GM12873 (cell line): ENCODE measurements at regions not wholly inside any gene's neighbourhood (a gene's known extent, or its start where the extent isn't known, plus 50 kb on each side); places are given as distances from the start of the nearest gene placed in this dataset.

Source experiments
- TF ChIP-seq, protein P1 (sequence below): IDR thresholded peaks from 2 replicates; pipeline ENCODE4 v1.5.1; 2012; ENCODE audit warnings: low read depth, mild to moderate bottlenecking, moderate library complexity, low read length, control low read depth; ENCODE audit not compliant: insufficient read depth; ENCODE audit errors: missing control alignments

DNA sequence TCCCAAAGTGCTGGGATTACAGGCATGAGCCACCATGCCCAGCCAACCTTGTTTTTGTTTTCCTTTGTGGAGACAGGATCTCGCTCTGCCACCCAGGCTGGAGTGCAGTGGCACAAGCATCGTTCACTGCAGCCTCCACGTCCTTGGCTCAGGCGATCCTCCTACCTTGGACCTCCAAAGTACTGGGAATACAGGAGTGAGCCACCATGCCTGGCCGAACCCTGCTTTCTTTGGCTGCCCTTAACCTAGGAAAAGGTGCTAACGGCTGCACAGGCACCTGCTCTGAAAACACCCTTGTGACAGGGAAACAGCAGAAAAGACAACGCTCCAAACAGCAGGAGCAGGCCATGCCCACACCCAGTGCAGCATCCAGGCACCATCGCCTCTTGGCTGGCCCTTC is 71.9 kb downstream of the OAT start:
- TF ChIP-seq, protein P1, sequence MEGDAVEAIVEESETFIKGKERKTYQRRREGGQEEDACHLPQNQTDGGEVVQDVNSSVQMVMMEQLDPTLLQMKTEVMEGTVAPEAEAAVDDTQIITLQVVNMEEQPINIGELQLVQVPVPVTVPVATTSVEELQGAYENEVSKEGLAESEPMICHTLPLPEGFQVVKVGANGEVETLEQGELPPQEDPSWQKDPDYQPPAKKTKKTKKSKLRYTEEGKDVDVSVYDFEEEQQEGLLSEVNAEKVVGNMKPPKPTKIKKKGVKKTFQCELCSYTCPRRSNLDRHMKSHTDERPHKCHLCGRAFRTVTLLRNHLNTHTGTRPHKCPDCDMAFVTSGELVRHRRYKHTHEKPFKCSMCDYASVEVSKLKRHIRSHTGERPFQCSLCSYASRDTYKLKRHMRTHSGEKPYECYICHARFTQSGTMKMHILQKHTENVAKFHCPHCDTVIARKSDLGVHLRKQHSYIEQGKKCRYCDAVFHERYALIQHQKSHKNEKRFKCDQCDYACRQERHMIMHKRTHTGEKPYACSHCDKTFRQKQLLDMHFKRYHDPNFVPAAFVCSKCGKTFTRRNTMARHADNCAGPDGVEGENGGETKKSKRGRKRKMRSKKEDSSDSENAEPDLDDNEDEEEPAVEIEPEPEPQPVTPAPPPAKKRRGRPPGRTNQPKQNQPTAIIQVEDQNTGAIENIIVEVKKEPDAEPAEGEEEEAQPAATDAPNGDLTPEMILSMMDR = no peak

DNA sequence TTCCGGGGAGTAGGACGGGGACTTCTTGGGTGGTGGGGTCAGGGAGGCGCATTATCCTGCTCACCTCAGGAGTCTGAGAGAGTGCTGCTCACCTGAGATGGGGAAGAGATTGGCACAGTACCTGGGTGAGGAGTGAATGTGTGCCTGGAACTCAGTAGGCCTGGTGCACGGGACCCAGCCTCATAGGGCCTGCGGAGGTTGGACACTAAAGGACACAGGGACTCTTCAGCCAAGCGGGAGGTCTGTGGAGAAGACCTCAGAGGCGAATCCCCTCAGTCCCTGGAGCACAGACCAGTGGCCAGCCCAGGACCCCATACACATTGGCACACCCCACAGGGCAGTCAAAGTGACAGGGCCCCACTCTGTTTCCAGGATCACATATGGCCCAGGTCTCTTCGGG is 73.2 kb downstream of the OAT start:
- TF ChIP-seq, protein P1 = no peak

DNA sequence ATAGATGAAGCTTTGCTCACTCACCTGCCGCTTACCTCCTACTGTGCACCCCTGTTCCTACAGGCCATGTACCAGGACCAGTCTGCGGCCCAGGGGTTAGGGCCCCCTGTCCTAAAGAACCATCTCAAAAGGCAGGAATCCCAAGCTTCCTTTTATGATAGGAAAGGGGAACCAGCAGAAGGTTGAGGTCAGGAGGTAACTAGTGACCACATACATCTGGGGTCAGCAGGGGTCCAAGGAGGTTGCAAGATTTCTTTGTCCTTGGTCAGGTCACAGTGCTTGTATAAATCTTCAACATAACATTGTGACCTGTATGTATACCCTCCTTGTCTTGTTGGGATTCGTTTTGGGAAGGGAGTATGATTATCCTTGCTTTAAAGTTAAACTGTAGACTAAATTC is 73.8 kb downstream of the OAT start:
- TF ChIP-seq, protein P1 = no peak

DNA sequence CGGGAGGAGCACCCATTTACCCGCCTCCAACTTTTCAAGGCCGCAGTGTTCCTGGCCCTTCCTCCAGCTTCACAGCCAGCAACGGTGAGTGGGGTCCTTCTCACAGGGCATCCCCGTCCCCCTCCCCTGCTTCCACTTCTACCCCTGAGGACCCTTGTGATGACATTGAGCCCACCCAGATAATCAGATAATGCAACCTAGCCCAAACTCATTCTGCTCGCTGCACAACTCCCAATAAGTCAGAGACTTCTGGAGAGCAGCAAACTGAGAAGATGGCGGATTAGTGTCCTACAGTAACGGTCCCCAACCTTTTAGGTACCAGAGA is 74.5 kb downstream of the OAT start:
- TF ChIP-seq, protein P1 = no peak

DNA sequence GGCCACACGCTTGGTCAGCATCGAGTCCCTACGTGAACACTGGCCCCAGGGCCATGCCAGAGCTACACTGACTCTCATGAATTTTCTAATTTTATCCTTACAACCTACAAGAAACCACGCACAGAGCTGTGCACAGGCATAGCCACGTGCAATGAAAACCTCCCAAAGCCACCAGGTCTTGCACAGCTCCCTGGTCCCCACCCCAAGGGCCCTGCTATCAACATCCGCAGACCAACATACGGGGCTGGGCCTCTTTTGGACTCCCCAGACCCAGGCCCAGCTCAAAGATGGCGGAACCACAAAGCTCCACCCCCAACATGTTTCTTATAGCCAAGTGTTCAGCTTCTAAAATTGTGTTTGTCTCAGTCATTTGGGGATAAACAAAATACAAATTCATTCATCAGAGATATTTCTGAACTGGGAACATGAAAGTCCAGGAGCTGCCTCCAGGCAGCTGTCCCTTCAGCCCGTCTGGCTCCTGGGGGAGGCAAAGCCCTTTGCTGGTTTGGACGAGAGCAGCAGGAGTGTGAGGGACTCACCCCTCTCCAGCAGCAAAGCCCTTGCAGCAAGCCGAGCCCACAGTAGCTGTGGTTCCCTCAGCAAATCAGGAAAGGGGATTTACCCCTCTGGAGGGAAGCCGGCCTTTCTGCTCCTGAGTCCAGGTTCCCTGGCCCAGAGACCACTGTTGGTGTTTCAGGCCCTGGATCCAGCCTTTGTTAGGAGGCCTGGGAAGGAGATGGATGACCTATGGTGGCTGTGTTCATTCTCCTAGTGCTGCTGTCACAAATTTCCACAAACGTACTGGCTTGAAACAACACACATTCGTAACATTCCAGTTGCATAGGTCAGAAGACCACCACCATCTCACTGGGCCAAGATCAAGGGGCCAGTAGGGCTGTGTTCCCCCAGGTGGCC is 75.1 kb downstream of the OAT start:
- TF ChIP-seq, protein P1 = no peak

DNA sequence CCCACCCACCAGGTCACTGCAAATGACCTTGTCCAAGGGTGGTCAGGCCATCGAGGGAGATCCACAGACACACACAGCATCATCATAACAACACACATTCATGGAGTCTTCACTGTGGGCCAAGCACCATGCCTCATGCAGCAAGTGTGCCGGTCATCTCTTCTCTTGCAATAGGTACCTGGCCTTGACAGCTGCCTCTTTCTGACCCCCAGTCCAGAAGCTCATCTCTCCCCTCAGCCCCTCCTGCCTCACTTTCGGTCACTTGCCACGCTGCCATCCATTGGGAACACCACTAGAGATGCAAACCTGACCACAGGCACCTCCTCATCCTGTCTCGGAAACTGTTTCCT is 75.9 kb downstream of the OAT start:
- TF ChIP-seq, protein P1 = no peak

DNA sequence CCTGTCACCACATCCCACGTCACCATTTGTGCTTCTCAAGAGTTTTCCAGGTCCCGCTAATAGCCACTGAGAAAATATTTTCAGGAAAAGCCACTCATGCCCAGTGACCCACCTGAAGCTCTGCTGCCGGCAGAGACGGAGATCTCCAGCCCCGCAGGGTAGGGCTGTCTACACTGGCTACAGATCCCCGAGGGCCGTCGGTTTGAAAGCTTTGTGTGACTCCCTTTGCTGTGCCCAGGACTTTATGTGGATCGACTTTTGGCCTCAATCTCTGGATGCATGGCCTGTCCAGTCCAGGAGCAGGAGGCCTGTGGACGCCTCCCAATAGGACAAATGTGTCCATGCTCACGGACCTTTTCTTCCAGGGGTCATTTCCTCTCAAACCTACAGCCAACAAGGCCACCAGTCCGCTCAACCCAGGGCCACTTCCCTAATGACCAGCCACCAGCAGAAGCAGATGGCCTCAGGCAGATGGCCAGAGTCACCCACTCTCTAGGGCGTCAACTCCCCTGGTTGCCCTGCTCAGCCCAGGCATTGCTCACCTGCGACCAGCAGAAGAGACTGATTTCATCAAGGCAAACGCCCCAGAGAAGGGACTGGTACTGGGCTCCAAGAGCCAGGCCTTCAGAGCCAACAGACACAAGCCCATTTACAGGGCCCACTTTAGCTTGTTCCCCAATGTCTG is 76.4 kb downstream of the OAT start:
- TF ChIP-seq, protein P1 = no peak
